Left forelimb (tissue), 1 donor: ENCODE measurements at regions not wholly inside any gene's neighbourhood (a gene's known extent, or its start where the extent isn't known, plus 50 kb on each side); places are given as distances from the start of the nearest gene placed in this dataset.
"Not testable (repeated sequence)": the region's sequence is repeated elsewhere in the genome, so short reads cannot be mapped to it uniquely, and the experiment has no call there.

ENCODE experiments used
- DNase-seq: peaks from one replicate; pipeline ENCODE4 v3.0.0-alpha.2; 2018; ENCODE audit warnings: low spot score

DNA sequence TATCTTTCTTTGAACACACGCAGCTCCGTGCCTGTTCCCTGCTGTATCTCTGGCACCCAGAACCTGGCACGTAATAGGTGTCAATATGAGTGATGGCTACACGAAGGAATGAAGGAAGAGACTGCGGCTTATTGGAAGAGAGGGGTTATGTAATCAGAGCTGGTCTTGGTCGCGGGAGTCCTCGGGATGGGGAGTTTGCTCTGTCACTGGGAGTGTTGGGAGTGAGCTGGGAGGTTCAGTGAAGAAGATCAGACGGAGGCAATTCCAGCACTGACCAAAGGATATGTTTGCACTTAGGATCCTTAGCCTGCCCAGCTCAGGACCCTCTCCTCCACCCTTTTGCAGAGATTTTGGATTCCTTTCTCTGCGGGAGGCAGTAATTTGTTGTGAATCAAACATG, 709.1 kb downstream of the PTPRU start:
- no peak for DNase-seq

DNA sequence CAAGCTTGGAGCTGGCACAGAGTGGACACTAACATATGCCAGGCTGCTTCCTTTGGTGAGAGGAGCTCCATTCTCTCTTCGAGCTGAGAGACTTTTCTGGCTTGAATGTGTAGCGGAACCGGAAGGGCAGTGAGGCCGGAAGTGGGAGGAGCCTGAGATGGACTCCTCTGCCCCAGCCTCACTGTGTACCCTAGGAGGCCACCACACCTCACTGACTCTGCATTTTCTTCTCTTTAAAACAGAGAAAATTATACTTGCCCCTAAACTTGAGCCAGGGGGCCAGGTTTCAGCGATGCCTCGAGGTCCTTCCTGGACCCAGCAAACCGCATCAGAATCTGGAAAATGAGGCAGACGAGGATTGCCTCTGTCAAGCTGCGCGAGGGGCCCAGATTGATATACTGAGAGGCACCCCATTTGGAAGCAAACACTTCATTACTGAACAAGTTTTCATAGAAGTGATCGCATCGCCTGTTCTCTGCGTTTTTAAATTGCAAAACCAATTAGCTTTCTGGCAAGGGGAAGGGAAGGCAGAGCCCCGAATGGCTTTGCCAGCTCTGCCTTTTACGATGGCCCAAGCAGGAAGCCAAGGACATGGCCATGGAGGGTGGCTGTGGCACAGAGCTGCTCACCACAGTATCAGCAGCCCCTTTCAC, 708.1 kb downstream of the PTPRU start:
- DNase-seq, result no peak

GRCh38 chr1:29943034-29943433, 706.7 kb downstream of the PTPRU start:
- no peak for DNase-seq

DNA sequence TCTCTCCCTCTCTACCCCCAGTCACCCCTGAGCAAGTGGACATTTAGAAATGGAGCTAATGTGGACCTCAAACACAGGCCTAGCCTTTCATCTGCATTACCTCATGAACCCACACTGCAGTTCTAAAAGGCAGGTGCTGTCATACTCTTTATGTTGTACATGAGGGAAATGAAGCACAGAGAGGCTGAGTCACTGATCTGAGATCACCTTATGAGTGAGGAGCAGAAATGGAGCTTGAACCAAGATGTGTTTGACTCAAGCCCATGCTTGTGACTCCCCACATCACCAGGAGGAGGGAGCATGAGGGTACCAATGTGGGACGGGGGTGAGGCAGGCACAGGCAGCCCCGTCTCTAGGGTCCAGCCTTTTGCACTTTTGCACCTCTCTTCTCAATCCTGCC, 702.8 kb downstream of the PTPRU start:
- no peak for DNase-seq

- no peak for DNase-seq
These were observed 701.0 kb downstream of the PTPRU start for GRCh38 chr1:29937356-29937755.

DNA sequence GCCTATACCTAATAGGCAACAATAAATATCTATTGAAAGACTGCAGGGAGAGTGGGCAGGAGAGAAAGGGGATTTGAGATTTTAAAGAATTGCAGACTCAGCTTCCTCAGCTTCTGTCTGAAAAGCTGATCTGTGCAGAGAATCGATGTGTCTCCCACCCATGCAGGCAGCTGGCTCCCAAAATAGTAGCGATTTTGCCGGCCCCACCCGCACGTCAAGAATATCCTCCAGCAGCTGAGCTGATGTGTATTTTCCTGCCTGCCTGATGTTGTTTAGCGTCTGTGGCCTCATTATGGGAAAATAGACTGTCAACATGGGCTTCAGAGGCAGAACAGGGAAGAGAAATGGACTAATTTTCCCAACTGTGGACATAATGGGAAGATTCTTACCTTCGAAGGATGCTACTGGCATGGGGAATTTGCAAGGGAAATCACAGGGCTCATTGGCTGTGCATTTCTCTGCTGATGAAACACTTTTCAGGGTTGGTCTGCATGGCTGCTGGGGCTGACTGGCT, 699.8 kb downstream of the PTPRU start:
- no peak for DNase-seq

GRCh38 chr1:29934255-29934772, 698.0 kb downstream of the PTPRU start:
- no peak for DNase-seq

- no peak for DNase-seq
These were observed 696.7 kb downstream of the PTPRU start for GRCh38 chr1:29933067-29933466.

DNA sequence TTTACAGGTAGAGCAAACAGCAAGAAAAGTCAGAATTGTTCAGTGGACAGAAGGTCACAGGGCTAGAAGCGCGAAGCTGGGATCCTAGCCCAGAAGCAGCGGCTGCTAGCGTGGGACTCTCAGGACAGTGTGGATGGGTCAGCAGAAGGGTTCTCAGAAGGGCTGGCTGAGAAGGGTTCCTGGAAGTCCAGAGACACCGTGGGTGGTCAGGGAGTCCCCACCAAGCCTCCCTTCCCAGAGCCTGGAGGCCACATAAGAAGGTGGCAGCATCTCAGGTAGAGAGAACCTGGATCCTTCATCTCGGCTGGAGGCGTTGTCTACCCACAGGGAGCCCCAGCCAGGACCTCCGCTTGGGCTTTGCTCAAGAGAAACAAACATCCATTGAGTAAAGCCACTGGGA, 696.3 kb downstream of the PTPRU start:
- no peak for DNase-seq

- no peak for DNase-seq
These were observed 695.3 kb downstream of the PTPRU start for GRCh38 chr1:29931477-29932175.

DNA sequence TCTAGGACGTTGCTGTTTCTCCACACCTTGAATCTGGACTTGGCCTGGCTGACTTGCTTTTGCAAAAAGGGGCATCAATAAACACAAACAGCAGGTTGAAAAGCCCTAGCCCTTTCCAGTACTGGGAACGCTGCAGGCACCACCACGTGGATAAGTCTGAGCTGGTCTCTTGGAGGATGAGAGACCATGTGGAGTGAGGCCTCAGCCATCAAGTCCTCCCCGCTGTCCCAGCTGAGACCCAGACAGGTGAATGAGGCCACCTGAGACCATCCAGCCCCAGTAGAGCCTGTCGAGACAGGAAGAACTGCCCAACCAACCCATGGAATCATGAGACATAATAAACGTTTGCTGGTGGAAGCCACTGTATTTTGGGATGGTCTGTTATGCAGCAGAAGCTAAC, 688.7 kb downstream of the PTPRU start:
- no peak for DNase-seq

GRCh38 chr1:29924017-29924431, 687.7 kb downstream of the PTPRU start:
- no peak for DNase-seq

- no peak for DNase-seq
These were observed 685.4 kb downstream of the PTPRU start for GRCh38 chr1:29921741-29922140.

DNA sequence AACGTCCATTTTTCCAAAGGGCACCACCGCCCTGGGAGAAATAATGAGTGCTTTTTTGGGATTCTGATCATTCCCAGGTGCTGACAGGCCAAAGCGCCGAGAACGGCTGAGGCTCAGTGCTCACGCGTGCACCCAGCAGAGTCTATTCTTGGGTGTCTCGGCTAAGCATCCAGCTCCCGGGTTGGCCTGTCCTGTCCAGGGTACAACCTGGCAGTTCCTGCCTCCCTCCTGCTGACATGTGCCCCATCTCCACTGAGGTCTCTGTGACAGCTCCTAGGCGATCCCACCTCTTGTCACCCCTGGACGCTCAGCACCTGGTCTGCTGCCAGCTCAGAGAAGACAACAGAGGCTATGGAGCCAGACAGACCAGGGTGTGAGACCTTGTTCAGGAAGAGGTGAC, 684.5 kb downstream of the PTPRU start:
- no peak for DNase-seq

DNA sequence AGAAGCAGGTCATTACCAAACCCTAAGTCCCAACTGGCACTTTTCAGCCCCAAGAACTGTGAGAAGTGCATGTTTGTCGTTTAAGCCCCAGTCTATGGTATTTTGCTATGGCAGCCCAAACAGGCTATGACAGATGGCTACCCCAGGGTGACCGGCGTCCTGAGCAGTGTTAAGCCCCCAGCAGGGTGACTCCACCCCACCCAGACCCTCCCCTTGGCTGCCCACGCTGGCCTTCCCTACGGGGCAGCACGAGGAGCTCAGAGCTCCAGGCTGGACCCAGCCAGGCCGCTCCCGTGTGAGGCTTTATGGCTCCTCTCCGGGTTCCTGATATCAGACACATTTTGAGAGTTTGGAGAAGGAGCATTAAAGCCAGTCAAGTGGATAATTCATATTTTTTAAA, 684.0 kb downstream of the PTPRU start:
- no peak for DNase-seq

DNA sequence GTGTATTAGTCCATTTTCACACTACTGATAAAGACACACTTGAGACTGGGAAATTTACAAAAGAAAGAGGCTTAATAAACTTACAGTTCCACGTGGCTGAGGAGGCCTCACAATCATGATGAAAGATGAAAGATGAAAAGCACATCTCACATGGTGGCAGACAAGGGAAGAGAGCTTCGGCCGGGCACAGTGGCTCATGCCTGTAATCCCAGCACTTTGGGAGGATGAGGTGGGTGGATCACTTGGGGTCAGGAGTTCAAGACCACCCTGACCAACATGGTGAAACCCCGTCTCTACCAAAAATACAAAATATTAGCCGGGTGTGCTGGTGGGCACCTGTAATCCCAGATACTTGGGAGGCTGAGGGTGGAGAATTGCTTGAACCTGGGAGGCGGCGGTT, 682.7 kb downstream of the PTPRU start:
- not testable (repeated sequence) for DNase-seq

DNA sequence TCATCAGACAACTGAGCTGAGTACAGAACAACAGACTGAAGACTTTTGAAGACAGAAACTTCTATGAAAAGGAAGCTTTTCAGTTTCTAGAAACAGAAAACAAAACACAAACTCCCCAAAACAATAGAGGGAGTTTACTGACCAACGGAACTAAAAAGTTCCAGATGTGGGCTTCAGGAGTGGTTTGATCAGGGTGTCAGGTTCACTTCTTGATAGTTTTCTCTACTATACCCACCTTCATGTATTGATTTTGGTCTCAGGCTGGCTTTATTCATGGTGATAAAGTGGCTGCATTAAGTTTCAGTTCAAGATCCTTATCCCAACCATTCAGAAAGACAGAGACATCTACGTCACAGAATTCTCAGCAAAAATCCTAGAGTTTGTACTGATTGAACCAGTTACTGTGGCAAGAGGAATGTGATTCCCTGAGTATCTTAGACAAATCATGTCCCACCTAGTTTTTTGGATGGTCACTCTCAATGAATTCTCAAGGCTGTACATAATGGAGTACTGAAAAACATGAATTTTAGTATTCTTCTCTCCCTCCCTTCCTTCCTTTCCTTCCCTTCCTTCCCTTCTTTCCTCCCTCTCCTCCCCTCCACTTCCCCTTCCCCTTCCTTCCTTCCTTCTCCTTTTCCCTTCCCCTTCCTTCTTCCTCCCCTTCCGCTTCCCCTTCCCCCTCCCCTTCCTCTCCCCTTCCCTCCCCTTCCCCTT, 680.5 kb downstream of the PTPRU start:
- DNase-seq, result no peak

- DNase-seq, result no peak
These were observed 678.6 kb downstream of the PTPRU start for GRCh38 chr1:29914936-29915335.

GRCh38 chr1:29912425-29912824, 676.1 kb downstream of the PTPRU start:
- DNase-seq, result no peak

- DNase-seq, result no peak
These were observed 673.6 kb downstream of the PTPRU start for GRCh38 chr1:29909962-29910361.

DNA sequence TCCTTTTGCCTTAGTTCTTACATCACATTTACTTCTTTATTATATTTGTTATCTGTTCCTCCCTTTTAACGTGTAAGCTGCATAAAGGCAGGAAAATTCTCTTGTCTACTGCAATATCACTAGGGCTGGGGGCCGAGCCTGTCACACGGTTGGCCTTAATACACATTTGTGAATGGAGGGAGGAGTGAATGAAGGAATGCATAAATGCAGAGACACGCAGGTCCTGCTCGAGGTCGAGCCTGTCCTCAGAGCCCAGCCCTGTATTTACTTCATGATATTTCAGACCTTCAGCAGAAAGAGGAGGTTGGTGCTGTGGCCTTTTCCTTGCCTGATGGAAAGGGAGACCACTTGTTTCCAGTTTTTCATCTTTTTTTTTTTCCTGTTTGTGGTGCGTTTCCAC, 671.3 kb downstream of the PTPRU start:
- no peak for DNase-seq

- no peak for DNase-seq
These were observed 670.6 kb downstream of the PTPRU start for GRCh38 chr1:29906927-29907326.
